Fibroblast of villous mesenchyme (primary cell): ENCODE measurements at regions not wholly inside any gene's neighbourhood (a gene's known extent, or its start where the extent isn't known, plus 50 kb on each side); places are given as distances from the start of the nearest gene placed in this dataset.
A peak's percentile ranks its signal among the peaks of the same experiment; 100 is the strongest.
"Not testable (repeated sequence)": the region's sequence is repeated elsewhere in the genome, so short reads cannot be mapped to it uniquely, and the experiment has no call there.

ENCODE experiments used
- DNase-seq: peaks from one replicate; pipeline ENCODE4 v3.0.0-alpha.2; 2010; ENCODE audit warnings: low read depth
- H3K4me3 ChIP-seq: 2 replicates; pipeline ENCODE4 v1.5.1; 2011; ENCODE audit warnings: low read depth, mild to moderate bottlenecking, low read length
- TF ChIP-seq, protein P1 (sequence below): IDR thresholded peaks from 2 replicates; pipeline ENCODE4 v1.5.1; 2012; ENCODE audit warnings: low read depth, mild to moderate bottlenecking, low read length; ENCODE audit not compliant: insufficient read depth

DNA sequence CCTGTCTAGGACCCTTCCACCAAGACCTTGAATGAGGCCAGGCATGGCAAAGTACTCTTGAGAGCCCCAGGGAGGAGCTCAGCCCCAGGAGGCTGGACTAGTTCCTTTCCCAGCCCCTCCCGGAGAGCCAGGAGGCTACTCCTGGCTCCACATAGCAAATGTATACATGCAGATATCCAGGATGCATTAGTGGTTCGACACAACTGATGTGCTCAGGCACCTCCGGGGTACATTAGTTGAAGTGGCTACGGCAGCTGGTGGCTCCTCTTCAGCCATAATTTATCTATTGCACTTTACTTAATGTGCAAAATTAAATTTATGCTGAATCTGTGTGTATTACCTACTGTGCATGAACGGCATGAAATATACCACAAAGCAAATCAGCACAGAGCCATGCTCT is 182.8 kb upstream of the MEIS1 start:
- DNase-seq = no peak
- TF ChIP-seq, protein P1, sequence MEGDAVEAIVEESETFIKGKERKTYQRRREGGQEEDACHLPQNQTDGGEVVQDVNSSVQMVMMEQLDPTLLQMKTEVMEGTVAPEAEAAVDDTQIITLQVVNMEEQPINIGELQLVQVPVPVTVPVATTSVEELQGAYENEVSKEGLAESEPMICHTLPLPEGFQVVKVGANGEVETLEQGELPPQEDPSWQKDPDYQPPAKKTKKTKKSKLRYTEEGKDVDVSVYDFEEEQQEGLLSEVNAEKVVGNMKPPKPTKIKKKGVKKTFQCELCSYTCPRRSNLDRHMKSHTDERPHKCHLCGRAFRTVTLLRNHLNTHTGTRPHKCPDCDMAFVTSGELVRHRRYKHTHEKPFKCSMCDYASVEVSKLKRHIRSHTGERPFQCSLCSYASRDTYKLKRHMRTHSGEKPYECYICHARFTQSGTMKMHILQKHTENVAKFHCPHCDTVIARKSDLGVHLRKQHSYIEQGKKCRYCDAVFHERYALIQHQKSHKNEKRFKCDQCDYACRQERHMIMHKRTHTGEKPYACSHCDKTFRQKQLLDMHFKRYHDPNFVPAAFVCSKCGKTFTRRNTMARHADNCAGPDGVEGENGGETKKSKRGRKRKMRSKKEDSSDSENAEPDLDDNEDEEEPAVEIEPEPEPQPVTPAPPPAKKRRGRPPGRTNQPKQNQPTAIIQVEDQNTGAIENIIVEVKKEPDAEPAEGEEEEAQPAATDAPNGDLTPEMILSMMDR = no peak

GRCh38 chr2:66251573-66251972 is 183.4 kb upstream of the MEIS1 start:
- TF ChIP-seq, protein P1 = no peak
- H3K4me3 ChIP-seq = no peak overlapping the region
- no peak for DNase-seq

More for the DNA sequence above, 182.8 kb upstream of the MEIS1 start:
- no peak overlapping the region for H3K4me3 ChIP-seq

DNA sequence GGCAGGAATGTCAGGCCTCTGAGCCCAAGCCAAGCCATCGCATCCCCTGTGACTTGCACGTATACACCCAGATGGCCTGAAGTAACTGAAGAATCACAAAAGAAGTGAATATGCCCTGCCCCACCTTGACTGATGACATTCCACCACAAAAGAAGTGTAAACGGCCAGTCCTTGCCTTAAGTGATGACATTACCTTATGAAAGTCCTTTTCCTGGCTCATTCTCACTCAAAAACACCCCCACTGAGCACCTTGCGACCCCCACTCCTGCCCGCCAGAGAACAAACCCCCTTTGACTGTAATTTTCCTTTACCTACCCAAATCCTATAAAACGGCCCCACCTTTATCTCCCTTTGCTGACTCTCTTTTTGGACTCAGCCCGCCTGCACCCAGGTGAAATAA is 185.8 kb upstream of the MEIS1 start:
- not testable (repeated sequence) for H3K4me3 ChIP-seq, DNase-seq

GRCh38 chr2:66243809-66244208 is 191.1 kb upstream of the MEIS1 start:
- not testable (repeated sequence) for DNase-seq, H3K4me3 ChIP-seq

- not testable (repeated sequence) for H3K4me3 ChIP-seq
- DNase-seq = peak; percentile 21
Observed at GRCh38 chr2:66242888-66243287, 192.0 kb upstream of the MEIS1 start.

DNA sequence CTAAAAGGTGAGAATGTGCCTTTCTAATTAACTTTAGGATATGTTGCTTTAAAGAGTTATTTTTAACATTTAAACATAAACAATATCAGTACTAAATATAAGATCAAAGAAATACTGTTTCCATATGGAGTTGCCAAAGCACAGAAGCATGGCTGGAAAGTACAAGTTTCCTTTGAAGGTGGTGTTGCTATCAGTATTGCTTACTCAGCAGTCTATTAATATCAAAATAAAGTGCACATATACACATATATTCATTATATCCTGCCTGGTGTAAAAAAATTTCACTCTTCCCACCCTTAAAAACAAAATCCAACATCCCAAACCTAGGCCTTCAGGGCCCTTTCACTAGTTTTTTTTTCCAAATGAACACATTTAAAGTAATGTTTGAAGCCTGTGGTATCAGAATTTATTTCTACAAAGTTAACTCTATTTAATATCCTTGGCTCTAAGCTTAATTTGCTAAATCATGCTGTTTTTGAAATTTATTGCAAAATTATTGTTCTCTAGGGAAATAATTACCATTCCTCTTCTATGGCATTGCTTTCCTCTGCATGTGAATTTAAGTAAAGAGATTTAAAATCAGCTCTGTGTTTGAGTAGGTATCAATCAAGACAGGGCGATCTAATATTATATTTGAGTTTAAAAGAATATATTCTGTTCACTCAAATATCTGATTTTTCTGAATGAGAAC is 192.7 kb upstream of the MEIS1 start:
- H3K4me3 ChIP-seq = no peak overlapping the region
- TF ChIP-seq, protein P1 = no peak

DNA sequence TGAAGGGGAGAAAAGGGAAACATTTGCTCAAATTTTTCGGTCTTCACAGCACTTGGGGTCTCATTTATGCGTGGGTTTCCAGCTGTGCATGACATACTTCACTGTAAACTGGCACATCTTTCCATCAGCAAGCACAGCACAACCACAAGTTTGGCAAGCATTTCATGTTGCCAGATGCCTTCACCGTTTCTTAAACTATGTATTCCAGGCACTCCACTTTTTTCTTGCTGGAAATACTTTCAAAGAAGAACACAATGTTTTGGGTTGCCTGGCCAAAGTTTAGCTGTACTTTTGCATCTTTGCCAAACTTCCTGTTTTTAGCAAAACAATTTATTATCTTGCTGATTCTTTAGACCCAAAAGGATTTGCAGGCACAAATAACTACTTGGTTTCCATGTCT is 194.6 kb upstream of the MEIS1 start:
- TF ChIP-seq, protein P1 = no peak
- H3K4me3 ChIP-seq = no peak overlapping the region
- DNase-seq = peak; percentile 14

More for the DNA sequence above, 192.7 kb upstream of the MEIS1 start:
- no peak for DNase-seq

DNA sequence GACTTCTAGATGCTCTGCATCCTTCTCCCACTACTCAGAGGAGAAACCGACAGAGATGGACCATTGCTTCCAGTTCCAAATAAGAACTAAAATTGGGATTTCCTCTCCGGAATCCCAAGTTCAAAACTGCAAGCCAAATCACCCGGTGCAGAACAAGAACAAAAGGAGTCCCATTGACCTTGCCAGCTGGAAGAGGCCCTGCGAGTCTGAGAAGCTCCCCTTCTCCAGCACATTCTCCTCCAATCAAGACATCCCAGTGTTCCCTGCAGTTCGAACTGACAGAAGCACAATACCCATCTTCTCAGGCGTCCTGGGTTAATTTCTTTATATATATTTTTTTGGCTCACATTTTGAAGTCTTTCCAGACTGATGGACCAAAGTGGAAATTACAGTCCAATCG is 195.3 kb upstream of the MEIS1 start:
- TF ChIP-seq, protein P1 = no peak
- no peak for DNase-seq

More for the DNA sequence above, 195.3 kb upstream of the MEIS1 start:
- H3K4me3 ChIP-seq = no peak overlapping the region
